Ramos (cell line): ENCODE measurements at regions not wholly inside any gene's neighbourhood (a gene's known extent, or its start where the extent isn't known, plus 50 kb on each side); places are given as distances from the start of the nearest gene placed in this dataset.

ENCODE experiments used
- in situ Hi-C: fragments of 300-500 bp; cut with MboI; formaldehyde crosslinking; loops from one replicate; pipeline ENCODE4 v1.14.3; 2022; ENCODE audit warnings: low sequenced_read_pairs; ENCODE audit not compliant: unreplicated experiment

GRCh38 chr15:88383354-88383753 is 83.8 kb downstream of the MRPL46 start:
- in situ Hi-C loops: no loop called here

- in situ Hi-C loops: no loop called here
Observed at GRCh38 chr15:88382482-88382983, 84.7 kb downstream of the MRPL46 start.

- in situ Hi-C loops: no loop called here
Observed at GRCh38 chr15:88378188-88378637, 89.0 kb downstream of the MRPL46 start.

- in situ Hi-C loops: no loop called here
Observed at GRCh38 chr15:88377509-88377908, 89.7 kb downstream of the MRPL46 start.

- in situ Hi-C loops: no loop called here
Observed at GRCh38 chr15:88376574-88377174, 90.5 kb downstream of the MRPL46 start.

GRCh38 chr15:88375234-88375927 is 91.8 kb downstream of the MRPL46 start:
- in situ Hi-C loops: no loop called here

- in situ Hi-C loops: no loop called here
Observed at GRCh38 chr15:88365124-88365523, 102.1 kb downstream of the MRPL46 start.

GRCh38 chr15:88348579-88349230 is 92.2 kb upstream of the NTRK3 start:
- in situ Hi-C loops: no loop called here

- in situ Hi-C loops: no loop called here
Observed at GRCh38 chr15:88345962-88346361, 89.4 kb upstream of the NTRK3 start.

- in situ Hi-C loops: no loop called here
Observed at GRCh38 chr15:88344786-88345185, 88.2 kb upstream of the NTRK3 start.

GRCh38 chr15:88342666-88343065 is 86.1 kb upstream of the NTRK3 start:
- in situ Hi-C loops: no loop called here

- in situ Hi-C loops: no loop called here
Observed at GRCh38 chr15:88341653-88342052, 85.1 kb upstream of the NTRK3 start.

- in situ Hi-C loops: no loop called here
Observed at GRCh38 chr15:88341006-88341405, 84.5 kb upstream of the NTRK3 start.

- in situ Hi-C loops: loop anchor here (10.0 kb wide), 1 partner anchor 117 kb away; no protein-coding TSS in a partner anchor
Observed at GRCh38 chr15:88337993-88338392, 81.5 kb upstream of the NTRK3 start.

GRCh38 chr15:88335074-88335473 is 78.5 kb upstream of the NTRK3 start:
- in situ Hi-C loops: loop anchor here (10.0 kb wide), 1 partner anchor 120 kb away; no protein-coding TSS in a partner anchor

GRCh38 chr15:88334436-88334835 is 77.9 kb upstream of the NTRK3 start:
- in situ Hi-C loops: loop anchor here (10.0 kb wide), 1 partner anchor 120 kb away; no protein-coding TSS in a partner anchor

GRCh38 chr15:88331291-88331690 is 74.8 kb upstream of the NTRK3 start:
- in situ Hi-C loops: loop anchor here (10.0 kb wide), 1 partner anchor 124 kb away; no protein-coding TSS in a partner anchor

GRCh38 chr15:88326924-88327323 is 70.4 kb upstream of the NTRK3 start:
- in situ Hi-C loops: no loop called here

- in situ Hi-C loops: no loop called here
Observed at GRCh38 chr15:88324741-88325065, 68.2 kb upstream of the NTRK3 start.

- in situ Hi-C loops: no loop called here
Observed at GRCh38 chr15:88323976-88324740, 67.6 kb upstream of the NTRK3 start.
